SK-N-SH treated with all-trans-retinoic acid at 6 μM for 48 hours (cell line): ENCODE measurements at regions not wholly inside any gene's neighbourhood (a gene's known extent, or its start where the extent isn't known, plus 50 kb on each side); places are given as distances from the start of the nearest gene placed in this dataset.

Experiments
- ATAC-seq: fragments of 200-7000 bp; cut with Tn5 transposase; 3 replicates; pipeline ENCODE4 v1.9.1; 2020; ENCODE audit warnings: mild to moderate bottlenecking, moderate library complexity
- BACH2 ChIP-seq: fragments of 250-450 bp; sonication (Bioruptor Pico); IDR thresholded peaks from 2 replicates; pipeline ENCODE4 v1.9.0; 2021; ENCODE audit warnings: mild to moderate bottlenecking, borderline replicate concordance
- CREB5 ChIP-seq: fragments of 250-450 bp; sonication (Bioruptor Pico); IDR thresholded peaks from 2 replicates; pipeline ENCODE4 v1.5.1; 2020; ENCODE audit warnings: low read depth, mild to moderate bottlenecking, moderate library complexity
- CSDC2 ChIP-seq: fragments of 250-450 bp; sonication (Bioruptor Pico); IDR thresholded peaks from 2 replicates; pipeline ENCODE4 v1.5.0; 2020; ENCODE audit warnings: mild to moderate bottlenecking, moderate library complexity
- CSRNP3 ChIP-seq: fragments of 250-450 bp; sonication (Bioruptor Pico); IDR thresholded peaks from 2 replicates; pipeline ENCODE4 v1.5.1; 2021; ENCODE audit warnings: mild to moderate bottlenecking, moderate library complexity
- ESRRG ChIP-seq: fragments of 250-450 bp; sonication (Bioruptor Pico); IDR thresholded peaks from 2 replicates; pipeline ENCODE4 v1.6.1; 2021; ENCODE audit warnings: mild to moderate bottlenecking
- ISL1 ChIP-seq: fragments of 250-450 bp; sonication (Bioruptor Pico); IDR thresholded peaks from 2 replicates; pipeline ENCODE4 v2.1.2; 2022; ENCODE audit warnings: mild to moderate bottlenecking, moderate library complexity
- OSR1 ChIP-seq: fragments of 250-450 bp; sonication (Bioruptor Pico); IDR thresholded peaks from 2 replicates; pipeline ENCODE4 v1.8.0; 2022; ENCODE audit warnings: moderate library complexity, mild to moderate bottlenecking, inconsistent platforms
- POU6F1 ChIP-seq: fragments of 250-450 bp; sonication (Bioruptor Pico); IDR thresholded peaks from 2 replicates; pipeline ENCODE4 v1.8.0; 2021; ENCODE audit warnings: low read depth, mild to moderate bottlenecking, moderate library complexity, borderline replicate concordance
- PPARA ChIP-seq: fragments of 250-450 bp; sonication (Bioruptor Pico); IDR thresholded peaks from 2 replicates; pipeline ENCODE4 v1.5.0; 2020; ENCODE audit warnings: mild to moderate bottlenecking, borderline replicate concordance
- RARB ChIP-seq: fragments of 250-450 bp; sonication (Bioruptor Pico); IDR thresholded peaks from 2 replicates; pipeline ENCODE4 v1.8.0; 2021; ENCODE audit warnings: mild to moderate bottlenecking, moderate library complexity
- SNAI2 ChIP-seq: fragments of 250-450 bp; sonication (Bioruptor Pico); IDR thresholded peaks from 2 replicates; pipeline ENCODE4 v1.5.0; 2020; ENCODE audit warnings: mild to moderate bottlenecking, moderate library complexity
- TCF4 ChIP-seq: fragments of 250-450 bp; sonication (Bioruptor Pico); IDR thresholded peaks from 2 replicates; pipeline ENCODE4 v1.8.0; 2021; ENCODE audit warnings: mild to moderate bottlenecking, moderate library complexity, borderline replicate concordance
- TSHZ2 ChIP-seq: fragments of 250-450 bp; sonication (Bioruptor Pico); IDR thresholded peaks from 2 replicates; pipeline ENCODE4 v1.5.0; 2020; ENCODE audit warnings: mild to moderate bottlenecking, moderate library complexity
- ZC3H10 ChIP-seq: fragments of 250-450 bp; sonication (Bioruptor Pico); IDR thresholded peaks from 2 replicates; pipeline ENCODE4 v1.5.1; 2021; ENCODE audit warnings: mild to moderate bottlenecking, moderate library complexity
- ZFP3 ChIP-seq: fragments of 250-450 bp; sonication (Bioruptor Pico); IDR thresholded peaks from 2 replicates; pipeline ENCODE4 v1.5.0; 2020; ENCODE audit warnings: mild to moderate bottlenecking, moderate library complexity
- ZFP30 ChIP-seq: fragments of 450-650 bp; formaldehyde crosslinking; IDR thresholded peaks from 2 replicates; pipeline ENCODE4 v1.5.0; 2022; ENCODE audit warnings: mild to moderate bottlenecking, moderate library complexity
- ZNF565 ChIP-seq: fragments of 450-650 bp; formaldehyde crosslinking; conservative IDR thresholded peaks from 2 replicates; pipeline ENCODE4 v1.5.0; 2020; ENCODE audit warnings: low read depth, mild to moderate bottlenecking, moderate library complexity
- ZNF70 ChIP-seq: fragments of 450-650 bp; formaldehyde crosslinking; IDR thresholded peaks from 2 replicates; pipeline ENCODE4 v1.5.0; 2020; ENCODE audit warnings: mild to moderate bottlenecking, moderate library complexity
- ZNF8 ChIP-seq: fragments of 450-650 bp; formaldehyde crosslinking; IDR thresholded peaks from 2 replicates; pipeline ENCODE4 v1.5.0; 2020; ENCODE audit warnings: mild to moderate bottlenecking, moderate library complexity

GRCh38 chr2:128466776-128467175 is 148.1 kb upstream of the HS6ST1 start:
- no peak for ATAC-seq
- TF ChIP-seq CREB5 (CRISPR knock-in tag) (no peak), ESRRG (CRISPR knock-in tag) (no peak), ZNF565 (CRISPR knock-in tag) (no peak), TSHZ2 (CRISPR knock-in tag) (no peak), SNAI2 (no peak), PPARA (no peak), POU6F1 (CRISPR knock-in tag) (no peak), ZFP3 (CRISPR knock-in tag) (no peak), CSDC2 (CRISPR knock-in tag) (no peak), ZFP30 (CRISPR knock-in tag) (no peak), RARB (CRISPR knock-in tag) (no peak), BACH2 (no peak), CSRNP3 (CRISPR knock-in tag) (no peak), OSR1 (CRISPR knock-in tag) (no peak), ZNF8 (no peak), ZNF70 (no peak), TCF4 (CRISPR knock-in tag) (no peak), ISL1 (CRISPR knock-in tag) (no peak)
- TF ChIP-seq, all 23 proteins: peak for 0

GRCh38 chr2:128467321-128467969 is 148.8 kb upstream of the HS6ST1 start:
- no peak for TF ChIP-seq CSRNP3 (CRISPR knock-in tag)
- TF ChIP-seq RARB (CRISPR knock-in tag): no peak
- TF ChIP-seq TCF4 (CRISPR knock-in tag): no peak
- TF ChIP-seq ZNF70: no peak
- no peak for TF ChIP-seq BACH2
- no peak for TF ChIP-seq PPARA
- TF ChIP-seq OSR1 (CRISPR knock-in tag): no peak
- no peak for TF ChIP-seq ZNF565 (CRISPR knock-in tag)
- TF ChIP-seq ZC3H10 (CRISPR knock-in tag): no peak
- TF ChIP-seq ZNF8: no peak
- TF ChIP-seq TSHZ2 (CRISPR knock-in tag): no peak
- no peak for TF ChIP-seq ISL1 (CRISPR knock-in tag)
- TF ChIP-seq SNAI2: no peak
- no peak for TF ChIP-seq POU6F1 (CRISPR knock-in tag)
- no peak for TF ChIP-seq ESRRG (CRISPR knock-in tag)
- no peak for ATAC-seq
